ENCODE measurements at regions not wholly inside any gene's neighbourhood (a gene's known extent, or its start where the extent isn't known, plus 50 kb on each side); places are given as distances from the start of the nearest gene placed in this dataset.

DNA sequence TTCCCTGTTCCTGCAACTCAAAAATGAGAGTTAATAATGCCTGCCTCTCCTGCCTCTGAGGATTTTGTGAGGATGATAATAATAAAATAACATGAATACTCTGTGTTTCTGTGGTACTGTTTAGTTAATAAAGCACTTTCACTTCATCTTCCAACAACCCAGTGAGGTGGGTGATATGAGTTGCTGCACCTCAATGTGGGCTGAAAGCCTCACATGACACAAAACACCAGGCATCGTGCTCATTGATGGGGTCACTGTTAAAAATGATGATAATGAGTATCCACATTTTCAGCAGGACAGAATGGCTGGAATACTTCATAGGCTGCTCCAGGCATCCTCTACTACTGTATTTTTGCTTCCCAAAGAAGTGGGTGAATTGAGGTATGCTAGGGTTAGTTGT lies 222.8 kb upstream of the NRP1 start (continued):
- TF ChIP-seq, protein P1, sequence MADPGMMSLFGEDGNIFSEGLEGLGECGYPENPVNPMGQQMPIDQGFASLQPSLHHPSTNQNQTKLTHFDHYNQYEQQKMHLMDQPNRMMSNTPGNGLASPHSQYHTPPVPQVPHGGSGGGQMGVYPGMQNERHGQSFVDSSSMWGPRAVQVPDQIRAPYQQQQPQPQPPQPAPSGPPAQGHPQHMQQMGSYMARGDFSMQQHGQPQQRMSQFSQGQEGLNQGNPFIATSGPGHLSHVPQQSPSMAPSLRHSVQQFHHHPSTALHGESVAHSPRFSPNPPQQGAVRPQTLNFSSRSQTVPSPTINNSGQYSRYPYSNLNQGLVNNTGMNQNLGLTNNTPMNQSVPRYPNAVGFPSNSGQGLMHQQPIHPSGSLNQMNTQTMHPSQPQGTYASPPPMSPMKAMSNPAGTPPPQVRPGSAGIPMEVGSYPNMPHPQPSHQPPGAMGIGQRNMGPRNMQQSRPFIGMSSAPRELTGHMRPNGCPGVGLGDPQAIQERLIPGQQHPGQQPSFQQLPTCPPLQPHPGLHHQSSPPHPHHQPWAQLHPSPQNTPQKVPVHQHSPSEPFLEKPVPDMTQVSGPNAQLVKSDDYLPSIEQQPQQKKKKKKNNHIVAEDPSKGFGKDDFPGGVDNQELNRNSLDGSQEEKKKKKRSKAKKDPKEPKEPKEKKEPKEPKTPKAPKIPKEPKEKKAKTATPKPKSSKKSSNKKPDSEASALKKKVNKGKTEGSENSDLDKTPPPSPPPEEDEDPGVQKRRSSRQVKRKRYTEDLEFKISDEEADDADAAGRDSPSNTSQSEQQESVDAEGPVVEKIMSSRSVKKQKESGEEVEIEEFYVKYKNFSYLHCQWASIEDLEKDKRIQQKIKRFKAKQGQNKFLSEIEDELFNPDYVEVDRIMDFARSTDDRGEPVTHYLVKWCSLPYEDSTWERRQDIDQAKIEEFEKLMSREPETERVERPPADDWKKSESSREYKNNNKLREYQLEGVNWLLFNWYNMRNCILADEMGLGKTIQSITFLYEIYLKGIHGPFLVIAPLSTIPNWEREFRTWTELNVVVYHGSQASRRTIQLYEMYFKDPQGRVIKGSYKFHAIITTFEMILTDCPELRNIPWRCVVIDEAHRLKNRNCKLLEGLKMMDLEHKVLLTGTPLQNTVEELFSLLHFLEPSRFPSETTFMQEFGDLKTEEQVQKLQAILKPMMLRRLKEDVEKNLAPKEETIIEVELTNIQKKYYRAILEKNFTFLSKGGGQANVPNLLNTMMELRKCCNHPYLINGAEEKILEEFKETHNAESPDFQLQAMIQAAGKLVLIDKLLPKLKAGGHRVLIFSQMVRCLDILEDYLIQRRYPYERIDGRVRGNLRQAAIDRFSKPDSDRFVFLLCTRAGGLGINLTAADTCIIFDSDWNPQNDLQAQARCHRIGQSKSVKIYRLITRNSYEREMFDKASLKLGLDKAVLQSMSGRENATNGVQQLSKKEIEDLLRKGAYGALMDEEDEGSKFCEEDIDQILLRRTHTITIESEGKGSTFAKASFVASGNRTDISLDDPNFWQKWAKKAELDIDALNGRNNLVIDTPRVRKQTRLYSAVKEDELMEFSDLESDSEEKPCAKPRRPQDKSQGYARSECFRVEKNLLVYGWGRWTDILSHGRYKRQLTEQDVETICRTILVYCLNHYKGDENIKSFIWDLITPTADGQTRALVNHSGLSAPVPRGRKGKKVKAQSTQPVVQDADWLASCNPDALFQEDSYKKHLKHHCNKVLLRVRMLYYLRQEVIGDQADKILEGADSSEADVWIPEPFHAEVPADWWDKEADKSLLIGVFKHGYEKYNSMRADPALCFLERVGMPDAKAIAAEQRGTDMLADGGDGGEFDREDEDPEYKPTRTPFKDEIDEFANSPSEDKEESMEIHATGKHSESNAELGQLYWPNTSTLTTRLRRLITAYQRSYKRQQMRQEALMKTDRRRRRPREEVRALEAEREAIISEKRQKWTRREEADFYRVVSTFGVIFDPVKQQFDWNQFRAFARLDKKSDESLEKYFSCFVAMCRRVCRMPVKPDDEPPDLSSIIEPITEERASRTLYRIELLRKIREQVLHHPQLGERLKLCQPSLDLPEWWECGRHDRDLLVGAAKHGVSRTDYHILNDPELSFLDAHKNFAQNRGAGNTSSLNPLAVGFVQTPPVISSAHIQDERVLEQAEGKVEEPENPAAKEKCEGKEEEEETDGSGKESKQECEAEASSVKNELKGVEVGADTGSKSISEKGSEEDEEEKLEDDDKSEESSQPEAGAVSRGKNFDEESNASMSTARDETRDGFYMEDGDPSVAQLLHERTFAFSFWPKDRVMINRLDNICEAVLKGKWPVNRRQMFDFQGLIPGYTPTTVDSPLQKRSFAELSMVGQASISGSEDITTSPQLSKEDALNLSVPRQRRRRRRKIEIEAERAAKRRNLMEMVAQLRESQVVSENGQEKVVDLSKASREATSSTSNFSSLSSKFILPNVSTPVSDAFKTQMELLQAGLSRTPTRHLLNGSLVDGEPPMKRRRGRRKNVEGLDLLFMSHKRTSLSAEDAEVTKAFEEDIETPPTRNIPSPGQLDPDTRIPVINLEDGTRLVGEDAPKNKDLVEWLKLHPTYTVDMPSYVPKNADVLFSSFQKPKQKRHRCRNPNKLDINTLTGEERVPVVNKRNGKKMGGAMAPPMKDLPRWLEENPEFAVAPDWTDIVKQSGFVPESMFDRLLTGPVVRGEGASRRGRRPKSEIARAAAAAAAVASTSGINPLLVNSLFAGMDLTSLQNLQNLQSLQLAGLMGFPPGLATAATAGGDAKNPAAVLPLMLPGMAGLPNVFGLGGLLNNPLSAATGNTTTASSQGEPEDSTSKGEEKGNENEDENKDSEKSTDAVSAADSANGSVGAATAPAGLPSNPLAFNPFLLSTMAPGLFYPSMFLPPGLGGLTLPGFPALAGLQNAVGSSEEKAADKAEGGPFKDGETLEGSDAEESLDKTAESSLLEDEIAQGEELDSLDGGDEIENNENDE (IDR thresholded peaks at IDR 0.05; ENCODE audit: insufficient replicate concordance, low read length), result no peak
- TF ChIP-seq RAD21 (IDR thresholded peaks at IDR 0.05 in 1 of 2, conservative IDR thresholded peaks at IDR 0.05 in 1 of 2; ENCODE audit: low read depth in 2 of 2, low read length in 2 of 2) (no peak), SIX5 (IDR thresholded peaks at IDR 0.05; ENCODE audit: low read depth, low read length) (no peak), SIN3A (conservative IDR thresholded peaks at IDR 0.05 in 1 of 2, IDR thresholded peaks at IDR 0.05 in 1 of 2; ENCODE audit: low read depth in 1 of 2, low read length in 2 of 2) (no peak), NRF1 (IDR thresholded peaks at IDR 0.05; ENCODE audit: low read depth, low read length) (no peak), CEBPB (IDR thresholded peaks at IDR 0.05; ENCODE audit: low read depth, low read length) (no peak), EGR1 (IDR thresholded peaks at IDR 0.05; ENCODE audit: borderline replicate concordance, low read depth, low read length) (no peak), SRF (IDR thresholded peaks at IDR 0.05; ENCODE audit: low read depth, low read length) (no peak)
- TF ChIP-seq, protein P2, sequence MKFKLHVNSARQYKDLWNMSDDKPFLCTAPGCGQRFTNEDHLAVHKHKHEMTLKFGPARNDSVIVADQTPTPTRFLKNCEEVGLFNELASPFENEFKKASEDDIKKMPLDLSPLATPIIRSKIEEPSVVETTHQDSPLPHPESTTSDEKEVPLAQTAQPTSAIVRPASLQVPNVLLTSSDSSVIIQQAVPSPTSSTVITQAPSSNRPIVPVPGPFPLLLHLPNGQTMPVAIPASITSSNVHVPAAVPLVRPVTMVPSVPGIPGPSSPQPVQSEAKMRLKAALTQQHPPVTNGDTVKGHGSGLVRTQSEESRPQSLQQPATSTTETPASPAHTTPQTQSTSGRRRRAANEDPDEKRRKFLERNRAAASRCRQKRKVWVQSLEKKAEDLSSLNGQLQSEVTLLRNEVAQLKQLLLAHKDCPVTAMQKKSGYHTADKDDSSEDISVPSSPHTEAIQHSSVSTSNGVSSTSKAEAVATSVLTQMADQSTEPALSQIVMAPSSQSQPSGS (IDR thresholded peaks at IDR 0.05; ENCODE audit: low read length), result no peak
- TF ChIP-seq, protein P3, sequence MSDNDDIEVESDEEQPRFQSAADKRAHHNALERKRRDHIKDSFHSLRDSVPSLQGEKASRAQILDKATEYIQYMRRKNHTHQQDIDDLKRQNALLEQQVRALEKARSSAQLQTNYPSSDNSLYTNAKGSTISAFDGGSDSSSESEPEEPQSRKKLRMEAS (IDR thresholded peaks at IDR 0.05), result no peak

Measured in H1 (cell line).